GM19025 (cell line): ENCODE measurements at regions not wholly inside any gene's neighbourhood (a gene's known extent, or its start where the extent isn't known, plus 50 kb on each side); places are given as distances from the start of the nearest gene placed in this dataset.
"Not testable (repeated sequence)": the region's sequence is repeated elsewhere in the genome, so short reads cannot be mapped to it uniquely, and the experiment has no call there.

ENCODE experiments used
- ATAC-seq: cut with Tn5 transposase; IDR thresholded peaks from one replicate; pipeline ENCODE4 v1.9.1; 2021; ENCODE audit warnings: mild to moderate bottlenecking, low read depth, moderate library complexity; ENCODE audit not compliant: unreplicated experiment

DNA sequence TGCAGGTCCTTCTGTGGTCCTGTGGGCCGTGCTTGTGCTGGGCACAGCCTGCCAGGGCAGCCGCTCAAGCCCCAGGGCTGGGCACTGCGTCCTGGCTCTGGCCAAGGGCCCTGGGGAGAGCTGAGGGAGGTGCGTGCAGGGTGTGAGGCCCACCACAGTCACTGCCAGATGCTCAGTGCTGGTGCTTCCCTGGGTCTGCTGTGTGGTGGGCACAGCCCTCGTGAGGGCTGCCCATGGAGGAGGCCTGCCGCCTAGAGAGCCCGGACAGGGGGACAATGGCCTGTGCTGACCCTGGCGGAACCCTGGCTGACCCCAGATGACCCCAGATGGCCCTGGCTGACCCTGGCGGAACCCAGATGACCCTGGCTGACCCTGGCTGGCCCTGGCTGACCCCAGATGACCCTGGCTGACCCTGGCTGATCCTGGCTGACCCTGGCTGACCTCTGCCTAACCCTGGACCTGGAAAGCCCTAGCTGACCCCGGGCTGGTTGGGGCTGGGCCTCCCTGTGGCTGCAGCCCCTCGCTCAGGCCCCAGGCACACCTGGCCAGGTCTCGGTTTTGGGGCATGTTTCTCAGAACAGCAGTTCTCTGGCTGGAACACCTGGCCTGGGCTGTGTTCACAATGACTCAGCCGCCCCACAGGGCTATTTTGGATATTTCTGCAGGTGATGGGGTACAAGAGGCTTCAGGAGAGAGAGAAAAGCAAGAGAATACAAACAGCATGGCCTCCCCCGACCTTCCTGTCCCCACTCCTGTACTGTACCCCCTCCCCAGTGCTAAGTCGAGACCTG, 55.4 kb downstream of the TMEM121 start:
- peak; percentile 35 for ATAC-seq

DNA sequence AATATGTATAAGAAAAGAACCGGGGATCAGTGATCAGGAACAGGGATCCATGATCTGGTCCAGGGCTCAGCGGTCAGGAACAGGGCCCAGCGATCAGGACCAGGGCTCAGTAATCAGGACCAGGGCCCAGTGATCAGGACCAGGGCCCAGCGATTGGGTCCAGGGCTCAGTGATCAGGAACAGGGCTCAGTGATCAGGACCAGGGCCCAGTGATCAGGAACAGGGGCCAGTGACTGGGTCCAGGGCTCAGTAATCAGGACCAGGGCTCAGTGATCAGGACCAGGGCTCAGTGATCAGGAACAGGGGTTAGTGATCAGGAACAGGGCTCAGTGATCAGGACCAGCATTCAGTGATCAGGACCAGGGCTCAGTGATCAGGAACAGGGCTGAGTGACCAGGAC, 56.3 kb downstream of the TMEM121 start:
- ATAC-seq: no peak

DNA sequence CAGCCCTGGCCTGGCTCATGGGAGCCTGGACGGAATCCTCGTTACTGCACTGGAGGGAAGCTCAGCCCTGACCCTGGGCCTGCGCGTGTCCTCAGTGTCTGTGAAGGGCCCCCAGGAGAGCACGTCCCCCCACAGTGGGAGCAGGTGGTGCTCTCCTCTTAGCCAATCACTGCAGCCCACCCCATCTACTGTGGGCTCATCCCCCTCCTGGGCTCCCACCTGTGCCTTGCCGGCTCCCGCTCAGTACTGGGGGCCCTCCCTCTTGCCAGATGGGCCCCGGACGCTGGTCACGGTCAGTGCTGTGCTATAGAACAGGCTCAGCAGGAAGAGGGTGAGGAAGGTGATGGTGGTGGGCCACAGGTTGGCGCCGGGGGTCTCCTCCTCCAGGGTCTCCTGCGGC, 57.5 kb downstream of the TMEM121 start:
- ATAC-seq: not testable (repeated sequence)

- not testable (repeated sequence) for ATAC-seq
These were observed 58.9 kb downstream of the TMEM121 start for GRCh38 chr14:105585290-105585689.

DNA sequence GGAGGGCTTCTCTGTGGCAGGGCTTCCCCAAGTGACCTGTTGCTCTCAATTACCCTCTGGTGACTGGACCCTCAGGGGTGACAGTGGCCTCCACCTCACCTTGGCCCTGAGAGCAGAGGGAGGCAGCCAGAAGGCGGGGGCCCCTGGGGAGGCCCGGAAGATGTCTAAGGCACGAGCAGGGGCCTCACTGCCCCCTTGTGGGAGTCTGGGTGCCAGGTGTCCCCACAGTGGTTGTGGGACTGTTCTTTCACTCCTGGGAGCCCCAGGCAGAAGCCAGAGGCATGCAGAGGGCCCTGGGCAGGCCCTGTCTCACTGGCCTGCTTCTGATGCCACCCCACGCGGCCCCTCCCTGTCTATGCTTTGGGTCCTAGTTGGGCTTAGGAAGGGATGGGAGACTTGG, 59.3 kb downstream of the TMEM121 start:
- ATAC-seq: peak; percentile 38

DNA sequence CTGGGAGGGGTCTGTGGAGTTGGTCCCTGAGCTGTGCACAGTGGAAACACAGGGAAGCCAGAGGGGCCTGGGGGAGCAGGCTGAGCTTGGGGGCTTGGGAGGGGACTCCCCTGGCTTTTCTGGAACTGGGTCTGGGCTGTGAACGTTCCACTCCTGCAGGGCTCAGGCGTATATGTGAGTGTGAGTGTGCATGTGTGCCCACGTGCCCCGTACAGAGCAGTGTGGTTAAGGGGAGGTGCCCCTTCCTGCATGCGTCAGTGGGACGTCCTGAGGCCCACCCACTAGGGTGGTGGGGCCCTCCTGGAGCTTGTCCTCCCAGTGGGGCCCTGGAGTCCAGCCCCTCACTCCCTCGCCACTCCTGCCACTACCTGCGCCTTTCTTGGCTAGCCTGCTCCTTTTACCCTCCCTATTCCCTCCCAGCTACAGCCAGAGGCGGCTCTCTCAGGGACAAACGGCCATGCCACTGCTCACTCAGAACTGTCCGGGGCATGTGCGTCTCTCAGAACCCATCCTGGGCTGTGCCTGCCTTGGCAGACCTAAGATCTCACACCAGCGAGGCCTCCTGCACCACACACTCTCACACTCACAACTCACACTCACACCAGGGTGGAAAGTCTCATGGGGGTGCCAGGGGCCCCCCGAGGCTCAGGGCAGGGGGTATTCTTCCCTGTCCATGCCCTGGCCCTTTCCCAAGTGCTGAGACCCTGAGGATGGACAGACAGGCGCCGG, 59.9 kb downstream of the TMEM121 start:
- not testable (repeated sequence) for ATAC-seq

DNA sequence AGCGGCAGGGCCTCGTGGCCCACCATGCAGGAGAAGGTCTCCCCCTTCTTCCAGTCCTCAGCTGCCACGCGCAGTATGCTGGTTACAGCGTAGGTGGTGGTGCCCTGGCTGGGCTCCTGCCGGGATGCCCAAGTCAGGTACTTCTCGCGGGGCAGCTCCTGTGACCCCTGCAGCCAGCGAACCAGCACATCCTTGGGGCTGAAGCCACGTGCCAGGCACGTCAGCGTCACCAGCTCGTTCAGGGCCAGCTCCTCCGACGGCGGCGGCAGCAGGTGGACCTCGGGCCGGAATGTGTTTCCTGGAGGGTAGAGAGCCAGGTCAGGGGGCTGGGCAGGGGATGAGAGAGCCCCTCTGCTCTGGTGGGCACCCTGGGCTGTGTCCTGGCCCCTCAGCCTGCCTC, 60.7 kb downstream of the TMEM121 start:
- not testable (repeated sequence) for ATAC-seq

DNA sequence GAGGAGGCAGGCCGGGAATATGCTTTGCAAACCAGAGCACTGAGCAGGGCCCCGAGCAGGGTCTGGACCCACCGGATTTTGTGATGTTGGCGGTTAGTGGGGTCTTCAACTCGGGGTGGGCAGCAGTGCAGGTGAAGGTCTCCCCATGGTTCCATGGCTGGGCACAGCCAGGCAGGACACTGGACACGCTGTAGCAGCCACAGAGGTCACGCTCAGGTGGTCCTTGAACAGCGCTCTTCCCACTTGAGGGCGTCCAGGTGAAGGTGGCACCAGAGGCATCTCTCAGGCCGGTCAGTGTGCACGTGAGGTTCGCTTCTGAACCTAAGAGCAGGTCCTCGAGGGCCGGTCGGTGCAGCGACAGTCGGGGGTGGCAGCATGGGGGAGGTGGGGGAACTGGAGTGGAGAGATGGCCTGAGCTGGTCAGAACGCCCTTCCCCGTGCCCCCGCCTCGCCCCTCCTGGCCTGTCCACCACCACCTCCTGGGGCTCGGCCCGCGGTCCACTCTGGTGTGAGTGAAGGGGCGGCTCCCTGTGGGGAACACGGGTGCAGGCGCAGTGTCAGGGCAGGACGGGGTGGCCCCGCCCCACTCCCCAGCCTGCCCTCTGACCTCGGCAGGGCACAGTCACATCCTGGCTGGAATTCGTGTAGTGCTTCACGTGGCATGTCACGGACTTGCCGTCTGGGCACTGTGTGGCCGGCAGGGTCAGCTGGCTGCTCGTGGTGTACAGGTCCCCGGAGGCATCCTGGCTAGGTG, 61.3 kb downstream of the TMEM121 start:
- not testable (repeated sequence) for ATAC-seq

DNA sequence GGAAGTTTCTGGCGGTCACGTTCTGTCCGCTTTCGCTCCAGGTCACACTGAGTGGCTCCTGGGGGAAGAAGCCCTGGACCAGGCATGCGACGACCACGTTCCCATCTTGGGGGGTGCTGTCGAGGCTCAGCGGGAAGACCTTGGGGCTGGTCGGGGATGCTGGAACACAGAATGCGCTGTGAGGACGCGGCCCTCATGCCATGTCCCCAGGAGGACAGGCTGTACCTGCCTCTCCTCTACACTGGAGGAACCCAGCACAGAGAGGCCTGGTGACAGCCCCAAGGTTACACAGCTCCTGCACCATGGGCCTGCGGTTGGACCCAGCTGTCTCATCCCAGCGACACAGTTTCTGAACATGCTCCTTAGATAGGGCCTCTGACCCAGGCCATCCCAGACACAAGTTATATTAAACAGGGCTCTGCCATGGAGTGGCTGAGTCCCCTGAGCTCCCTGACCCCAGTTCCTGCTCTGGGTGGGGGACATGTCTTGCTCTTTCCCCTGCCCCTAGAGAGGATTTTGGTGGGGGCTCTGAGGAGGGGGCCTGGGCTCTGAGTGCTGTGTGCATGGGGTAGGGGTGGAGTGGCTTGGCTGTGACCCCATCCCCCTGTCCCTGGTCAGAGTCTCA, 62.0 kb downstream of the TMEM121 start:
- no peak for ATAC-seq

- ATAC-seq: no peak
These were observed 63.0 kb downstream of the TMEM121 start for GRCh38 chr14:105589161-105589925.

DNA sequence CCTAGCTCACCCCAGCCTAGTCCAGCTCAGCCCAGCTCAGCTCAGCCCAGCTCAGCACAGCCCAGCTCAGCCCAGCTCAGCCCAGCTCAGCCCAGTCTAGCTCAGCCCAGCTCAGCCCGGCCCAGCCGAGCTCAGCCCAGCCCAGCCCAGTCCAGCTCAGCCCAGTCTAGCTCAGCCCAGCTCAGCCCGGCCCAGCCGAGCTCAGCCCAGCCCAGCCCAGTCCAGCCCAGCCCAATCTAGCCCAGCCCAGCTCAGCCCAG, 63.5 kb downstream of the TMEM121 start:
- not testable (repeated sequence) for ATAC-seq

GRCh38 chr14:105591052-105591451, 64.7 kb downstream of the TMEM121 start:
- ATAC-seq: no peak

DNA sequence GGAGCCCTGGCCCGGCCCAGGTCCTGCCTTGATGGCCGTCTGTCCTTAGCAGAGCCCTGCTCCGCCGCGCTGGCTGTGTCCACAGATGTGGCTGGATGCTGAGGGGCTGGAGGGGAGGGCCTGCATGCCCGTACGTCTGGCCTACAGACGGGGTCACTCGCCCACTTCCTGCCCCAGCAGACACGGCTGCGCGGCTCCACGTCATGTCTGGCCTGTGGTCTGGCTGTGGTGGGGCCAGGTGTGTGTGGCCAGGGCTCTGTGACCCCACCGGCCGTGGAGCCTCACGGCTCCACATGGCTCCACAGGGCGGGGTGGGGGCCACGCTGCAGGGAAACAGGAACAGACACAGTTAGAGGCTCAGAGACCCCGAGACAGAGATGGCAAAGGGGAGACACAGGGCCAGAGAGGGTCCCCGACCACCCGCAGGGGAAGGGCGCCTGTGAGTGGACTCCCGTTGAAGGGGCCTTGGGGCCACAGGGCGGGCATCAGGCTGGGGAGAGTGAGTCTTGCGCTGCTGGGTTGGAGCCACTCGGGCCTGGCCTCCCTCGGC, 65.5 kb downstream of the TMEM121 start:
- ATAC-seq: not testable (repeated sequence)

DNA sequence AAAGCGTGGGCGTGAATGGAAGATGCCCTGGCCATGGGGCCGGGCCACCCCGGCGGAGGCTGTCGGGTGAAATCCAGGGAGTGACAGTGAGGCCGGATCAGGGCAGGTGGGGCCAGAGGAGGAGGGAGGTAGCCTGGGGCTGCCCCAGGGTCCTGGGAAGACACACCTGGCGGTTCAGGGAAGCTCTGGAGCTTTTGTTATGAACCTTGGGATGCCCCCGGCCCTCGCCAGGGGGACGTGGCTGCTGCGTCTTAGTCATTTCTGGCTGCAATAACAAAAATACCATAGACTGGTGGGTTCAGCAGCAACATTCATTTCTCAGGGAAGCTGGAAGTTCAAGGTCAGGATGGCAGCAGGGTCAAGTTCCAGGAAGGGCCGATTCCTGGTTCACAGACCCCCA, 66.3 kb downstream of the TMEM121 start:
- ATAC-seq: not testable (repeated sequence)

GRCh38 chr14:105595346-105595745, 69.0 kb downstream of the TMEM121 start:
- not testable (repeated sequence) for ATAC-seq

DNA sequence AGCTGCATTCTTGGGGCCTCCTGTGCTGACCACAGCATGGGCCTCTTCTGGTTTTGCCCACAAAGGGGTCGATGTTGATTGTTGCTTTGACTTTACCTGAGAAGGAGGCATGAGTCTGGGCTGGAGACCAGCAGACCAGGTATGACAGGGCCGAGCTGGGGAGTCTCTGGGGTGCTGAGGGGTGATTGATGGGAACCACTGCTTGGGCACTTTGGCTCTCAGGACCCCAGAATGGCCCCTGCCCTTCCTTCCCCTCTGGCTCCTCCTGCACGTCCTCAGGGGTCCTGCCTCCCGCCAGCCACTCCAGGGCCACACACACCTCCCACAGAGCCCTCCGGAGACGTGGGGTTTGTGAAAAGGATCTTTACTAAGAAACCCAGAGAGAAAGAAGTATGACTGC, 70.0 kb downstream of the TMEM121 start:
- ATAC-seq: not testable (repeated sequence)

- ATAC-seq: not testable (repeated sequence)
These were observed 71.8 kb downstream of the TMEM121 start for GRCh38 chr14:105598040-105598763.

- not testable (repeated sequence) for ATAC-seq
These were observed 72.7 kb downstream of the TMEM121 start for GRCh38 chr14:105598925-105599586.
